ENCODE measurements at regions not wholly inside any gene's neighbourhood (a gene's known extent, or its start where the extent isn't known, plus 50 kb on each side); places are given as distances from the start of the nearest gene placed in this dataset.

- TF ChIP-seq FOXP4 (CRISPR knock-in tag; IDR thresholded peaks at IDR 0.05) (peak; percentile 77), CHD4 (IDR thresholded peaks at IDR 0.05; ENCODE audit: borderline replicate concordance, low read length) (peak; percentile 62; the same call in 1 of the 2 replicates), NR2F6 (IDR thresholded peaks at IDR 0.05) (peak; percentile 39; the same call in 1 of the 2 replicates), NR2F6 (CRISPR knock-in tag; IDR thresholded peaks at IDR 0.05) (no peak), TARDBP (CRISPR knock-in tag; IDR thresholded peaks at IDR 0.05) (peak; percentile 76), ZNF644 (CRISPR knock-in tag; IDR thresholded peaks at IDR 0.05; ENCODE audit: low read depth) (no peak), ISL2 (CRISPR knock-in tag; IDR thresholded peaks at IDR 0.05) (peak; percentile 96), HOXA5 (CRISPR knock-in tag; IDR thresholded peaks at IDR 0.05) (peak; percentile 69), ZNF20 (CRISPR knock-in tag; IDR thresholded peaks at IDR 0.05) (no peak), ZNF564 (CRISPR knock-in tag; IDR thresholded peaks at IDR 0.05) (no peak), ZNF432 (CRISPR knock-in tag; IDR thresholded peaks at IDR 0.05; ENCODE audit: borderline replicate concordance) (no peak), SOX5 (CRISPR knock-in tag; IDR thresholded peaks at IDR 0.05; ENCODE audit: borderline replicate concordance) (peak; percentile 74), PHB2 (IDR thresholded peaks at IDR 0.05; ENCODE audit: partially characterized antibody) (no peak), GABPA (IDR thresholded peaks at IDR 0.05; ENCODE audit: low read depth, low read length) (no peak), GABPA (CRISPR knock-in tag; IDR thresholded peaks at IDR 0.05; ENCODE audit: low read depth) (peak; percentile 35; the same call in 1 of the 2 replicates), ZNF580 (CRISPR knock-in tag; IDR thresholded peaks at IDR 0.05; ENCODE audit: borderline replicate concordance, low read depth) (no peak), ZNF567 (CRISPR knock-in tag; IDR thresholded peaks at IDR 0.05; ENCODE audit: borderline replicate concordance) (no peak), ZNF333 (CRISPR knock-in tag; IDR thresholded peaks at IDR 0.05; ENCODE audit: borderline replicate concordance) (no peak), ONECUT2 (CRISPR knock-in tag; IDR thresholded peaks at IDR 0.05) (peak; percentile 56; the same call in 1 of the 2 replicates), ZNF10 (CRISPR knock-in tag; IDR thresholded peaks at IDR 0.05; ENCODE audit: borderline replicate concordance, low read depth) (no peak), ARID5B (CRISPR knock-in tag; IDR thresholded peaks at IDR 0.05) (peak; percentile 88), ZNF782 (CRISPR knock-in tag; IDR thresholded peaks at IDR 0.05; ENCODE audit: borderline replicate concordance) (no peak), KDM6A (CRISPR knock-in tag; IDR thresholded peaks at IDR 0.05; ENCODE audit: low read depth) (peak; percentile 70; the same call in 1 of the 2 replicates), BRD4 (CRISPR knock-in tag; IDR thresholded peaks at IDR 0.05) (no peak)
Observed at GRCh38 chr14:38605193-38606114, 349.6 kb upstream of the CLEC14A start (continued).

Data from HepG2 (cell line).